Body of pancreas (tissue), 4 donors: ENCODE measurements at regions not wholly inside any gene's neighbourhood (a gene's known extent, or its start where the extent isn't known, plus 50 kb on each side); places are given as distances from the start of the nearest gene placed in this dataset.

Experiments used
- ATAC-seq: fragments of 150-250 bp; one replicate; pipeline ENCODE4 v1.9.1; 2016
- DNase-seq, 4 donors: peaks; one replicate each; pipeline ENCODE4 v3.0.0-alpha.2; 2019
- H3K27ac ChIP-seq, 4 donors: fragments of 200-600 bp; sonication (generic); 1 replicate in 3 of 4; 2 replicates in 1 of 4; pipeline versions ENCODE4 v1.5.1 to v1.6.1; 2016 to 2019; ENCODE audit warnings: mild to moderate bottlenecking in 1 of 4, mixed read lengths in 1 of 4, moderate library complexity in 1 of 4
- H3K27me3 ChIP-seq, 2 donors: fragments of 200-600 bp; sonication (generic); one replicate each; pipeline ENCODE4 v1.6.0; 2016; ENCODE audit warnings: mild to moderate bottlenecking in 1 of 2
- H3K36me3 ChIP-seq, 2 donors: fragments of 200-600 bp; sonication (generic); replicated peaks in 1 of 2; 2 replicates each; pipeline ENCODE4 v1.5.1; 2016; ENCODE audit warnings: low read depth in 2 of 2; ENCODE audit not compliant: insufficient read depth in 1 of 2
- H3K4me1 ChIP-seq: fragments of 200-600 bp; sonication (generic); one replicate; pipeline ENCODE4 v1.6.0; 2016
- H3K4me3 ChIP-seq, 2 donors: fragments of 200-600 bp; sonication (generic); 1 replicate in 1 of 2; 2 replicates in 1 of 2; pipeline ENCODE4 v1.5.1; 2016 to 2019
- H3K9me3 ChIP-seq, 3 donors: fragments of 200-600 bp; sonication (generic); 1 replicate in 2 of 3; 2 replicates in 1 of 3; pipeline ENCODE4 v1.5.1; 2016
- POLR2A ChIP-seq, 3 donors: fragments of 450-650 bp; IDR thresholded peaks; one replicate each; pipeline ENCODE4 v1.6.1; 2016; ENCODE audit warnings: antibody characterized with exemption in 3 of 3, mild to moderate bottlenecking in 2 of 3
- WGBS, 2 donors: methylation state at CpG; one replicate each; pipeline ENCODE4 v1.1.5; 2017; 5-methylcytosine and 5-hydroxymethylcytosine counted together
- intact Hi-C: fragments of 100-400 bp; cut with DNase I; formaldehyde crosslinking; loops from one replicate; pipeline ENCODE4 v1.15.1; 2023
- TF ChIP-seq, protein P1 (sequence below), 7 experiments: fragments of 450-650 bp in 4 of 7; fragments of 200-600 bp in 3 of 7; sonication (generic) in 3 of 7; IDR thresholded peaks; one replicate each; pipeline ENCODE4 v1.5.1; 2016 to 2019; ENCODE audit warnings: antibody characterized with exemption in 7 of 7

DNA sequence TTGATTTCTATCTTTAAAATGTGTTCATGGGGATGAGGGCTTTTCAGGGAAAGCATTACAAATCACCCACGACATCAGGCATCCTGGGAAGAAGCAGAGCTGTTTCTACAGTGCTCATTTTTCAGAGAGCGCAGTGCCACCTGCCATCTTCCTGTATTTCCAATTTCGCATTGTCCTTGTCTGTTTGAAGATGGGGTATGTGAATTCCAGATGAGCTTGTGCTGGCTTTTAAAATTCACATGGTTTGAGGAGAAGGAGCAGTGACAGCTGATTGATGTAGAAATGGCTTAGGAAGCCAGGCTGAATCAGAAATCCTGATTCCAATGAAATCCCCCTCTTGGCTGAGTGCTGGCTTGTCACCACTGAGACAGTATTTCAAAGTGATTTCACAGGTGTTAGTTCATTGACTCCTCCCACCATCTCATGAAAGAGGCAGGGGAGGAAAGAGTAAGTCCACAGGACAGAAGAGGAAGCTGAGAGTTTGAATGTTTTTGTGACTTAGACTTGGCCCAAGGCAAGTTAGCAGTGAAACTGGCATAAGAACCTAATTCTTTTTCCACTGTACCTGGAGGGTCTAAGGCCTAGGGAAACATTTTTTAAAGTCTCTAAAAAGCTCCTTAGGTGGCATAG, 344.6 kb upstream of the C11orf87 start:
- no peak for DNase-seq
- H3K4me1 ChIP-seq, result peaks cover 1% of the 10 kb centered on the region
- no peak for ATAC-seq
- intact Hi-C loops, result no loop called here
- H3K9me3 ChIP-seq, result no peaks in the 10 kb centered on the region
- 61 to 67% methylated on average over 3 of the region's 3 CpGs for WGBS, 2 donors
- H3K27ac ChIP-seq, result no peak overlapping the region
- no peak overlapping the region for H3K4me3 ChIP-seq
- no peak for TF ChIP-seq POLR2A (IDR thresholded peaks at IDR 0.05)
- no peaks in the 10 kb centered on the region for H3K27me3 ChIP-seq
- no peaks in the 10 kb centered on the region for H3K36me3 ChIP-seq

DNA sequence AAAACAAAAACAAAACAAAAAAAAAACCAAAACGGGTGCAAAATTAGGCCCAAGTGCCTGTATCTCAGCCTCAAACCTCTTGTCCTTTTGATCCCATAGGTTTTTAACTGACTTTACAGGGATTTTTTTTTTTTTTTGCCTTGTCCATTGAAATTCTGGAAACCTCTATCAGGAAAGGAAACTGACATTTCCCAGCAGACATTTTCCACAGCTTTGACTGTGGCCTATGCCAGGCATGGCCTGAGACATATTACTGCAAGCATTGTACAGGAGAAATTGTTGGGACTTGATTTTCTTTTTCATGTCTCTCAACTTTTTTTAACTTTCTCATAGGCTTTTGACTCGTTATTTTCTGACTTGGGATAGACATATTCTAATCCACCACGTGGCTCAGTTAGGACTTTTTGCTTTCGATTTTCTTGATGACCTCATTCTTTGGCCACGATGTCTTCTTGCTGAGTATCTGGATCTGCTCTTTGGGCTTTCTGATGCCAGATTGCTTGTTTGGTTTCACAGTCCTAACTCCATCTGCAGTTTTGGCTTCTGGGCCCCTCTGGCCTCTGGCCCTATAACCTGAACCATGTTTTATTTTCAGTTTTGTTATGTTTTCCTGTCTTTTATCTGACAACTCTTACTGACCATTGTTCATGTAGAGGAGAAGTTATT, 336.1 kb upstream of the C11orf87 start:
- 42 to 51% methylated on average over 5 of the region's 5 CpGs for WGBS, 2 donors
- Histone ChIP-seq H3K4me1 (no peaks in the 10 kb centered on the region), H3K9me3 (no peaks in the 10 kb centered on the region), H3K27me3 (no peaks in the 10 kb centered on the region), H3K27ac (no peak overlapping the region), H3K4me3 (no peak overlapping the region), H3K36me3 (no peaks in the 10 kb centered on the region)
- intact Hi-C loops, result no loop called here
- TF ChIP-seq, protein P1, sequence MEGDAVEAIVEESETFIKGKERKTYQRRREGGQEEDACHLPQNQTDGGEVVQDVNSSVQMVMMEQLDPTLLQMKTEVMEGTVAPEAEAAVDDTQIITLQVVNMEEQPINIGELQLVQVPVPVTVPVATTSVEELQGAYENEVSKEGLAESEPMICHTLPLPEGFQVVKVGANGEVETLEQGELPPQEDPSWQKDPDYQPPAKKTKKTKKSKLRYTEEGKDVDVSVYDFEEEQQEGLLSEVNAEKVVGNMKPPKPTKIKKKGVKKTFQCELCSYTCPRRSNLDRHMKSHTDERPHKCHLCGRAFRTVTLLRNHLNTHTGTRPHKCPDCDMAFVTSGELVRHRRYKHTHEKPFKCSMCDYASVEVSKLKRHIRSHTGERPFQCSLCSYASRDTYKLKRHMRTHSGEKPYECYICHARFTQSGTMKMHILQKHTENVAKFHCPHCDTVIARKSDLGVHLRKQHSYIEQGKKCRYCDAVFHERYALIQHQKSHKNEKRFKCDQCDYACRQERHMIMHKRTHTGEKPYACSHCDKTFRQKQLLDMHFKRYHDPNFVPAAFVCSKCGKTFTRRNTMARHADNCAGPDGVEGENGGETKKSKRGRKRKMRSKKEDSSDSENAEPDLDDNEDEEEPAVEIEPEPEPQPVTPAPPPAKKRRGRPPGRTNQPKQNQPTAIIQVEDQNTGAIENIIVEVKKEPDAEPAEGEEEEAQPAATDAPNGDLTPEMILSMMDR (IDR thresholded peaks at IDR 0.05), result no peak
- no peak for TF ChIP-seq POLR2A (IDR thresholded peaks at IDR 0.05)
- no peak for ATAC-seq
- no peak for DNase-seq

DNA sequence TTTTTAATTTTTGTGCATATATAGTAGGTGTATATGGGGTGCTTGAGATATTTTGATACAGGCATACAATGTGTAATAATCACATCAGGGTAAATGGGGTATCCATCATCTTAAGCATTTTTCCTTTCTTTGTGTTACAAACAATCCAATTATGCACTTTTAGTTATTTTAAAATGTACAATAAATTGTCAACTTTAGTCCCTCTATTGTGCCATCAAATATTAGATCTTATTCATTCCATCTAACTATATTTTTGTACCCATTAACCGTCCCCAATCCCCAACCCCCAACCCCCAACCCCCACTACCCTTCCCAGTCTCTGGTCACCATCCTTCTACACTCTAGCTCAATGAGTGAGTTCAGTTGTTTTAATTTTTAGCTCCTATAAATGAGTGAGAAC, 335.1 kb upstream of the C11orf87 start:
- no peak for TF ChIP-seq POLR2A (IDR thresholded peaks at IDR 0.05)
- TF ChIP-seq, protein P1 (IDR thresholded peaks at IDR 0.05), result no peak
- DNase-seq (no peak), ATAC-seq (no peak)
- 22 to 55% methylated on average over 1 of the region's 1 CpG for WGBS, 2 donors
- Histone ChIP-seq H3K4me3 (no peak overlapping the region), H3K9me3 (no peaks in the 10 kb centered on the region), H3K27ac (no peak overlapping the region), H3K27me3 (no peaks in the 10 kb centered on the region), H3K4me1 (no peaks in the 10 kb centered on the region), H3K36me3 (no peaks in the 10 kb centered on the region)
- intact Hi-C loops, result no loop called here

DNA sequence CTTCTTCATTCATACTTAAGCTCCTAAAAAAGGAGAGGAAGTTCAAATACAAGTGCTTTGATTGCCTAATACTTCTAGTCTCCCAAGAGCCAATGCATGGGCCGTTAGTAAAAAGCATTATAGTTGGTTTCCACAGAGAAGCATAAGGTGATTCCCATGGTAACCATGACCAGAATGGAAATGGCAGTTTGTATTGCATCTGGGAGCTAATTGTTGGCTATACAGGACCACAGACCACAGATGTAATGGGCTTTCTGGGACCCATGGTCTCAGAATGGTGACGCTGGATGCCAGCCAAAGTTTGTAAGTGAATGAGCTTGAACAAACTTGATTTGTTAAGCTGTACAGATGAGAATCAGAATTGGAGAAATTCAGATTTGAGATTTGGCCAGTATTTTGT, 333.9 kb upstream of the C11orf87 start:
- Histone ChIP-seq H3K4me3 (no peak overlapping the region), H3K27ac (no peak overlapping the region), H3K4me1 (no peaks in the 10 kb centered on the region), H3K36me3 (no peaks in the 10 kb centered on the region), H3K9me3 (no peaks in the 10 kb centered on the region), H3K27me3 (no peaks in the 10 kb centered on the region)
- DNase-seq (no peak), ATAC-seq (no peak)
- no peak for TF ChIP-seq POLR2A (IDR thresholded peaks at IDR 0.05)
- TF ChIP-seq, protein P1 (IDR thresholded peaks at IDR 0.05), result no peak
- intact Hi-C loops, result no loop called here
- 52 to 69% methylated on average over 2 of the region's 2 CpGs for WGBS, 2 donors

DNA sequence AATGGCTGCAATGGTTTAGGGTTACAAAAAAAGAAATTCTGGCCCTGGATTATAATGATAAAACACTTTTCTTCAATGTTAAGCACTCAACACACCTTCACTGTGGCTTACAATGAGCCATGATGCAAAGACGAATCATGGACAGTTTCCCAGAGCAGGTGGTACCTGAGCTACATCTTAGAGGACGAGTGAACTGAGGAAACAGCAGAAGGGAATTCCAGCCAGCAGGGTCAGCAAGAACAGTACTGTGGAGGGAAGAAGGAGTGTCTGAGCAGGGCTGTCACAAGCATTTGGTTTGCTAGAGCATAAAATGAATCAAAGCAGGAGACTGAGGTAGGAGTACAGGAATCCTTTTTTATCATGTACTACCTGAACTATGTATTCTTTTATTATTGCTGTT, 332.8 kb upstream of the C11orf87 start:
- ATAC-seq, result no peak
- no peak overlapping the region for H3K4me3 ChIP-seq
- no peaks in the 10 kb centered on the region for H3K27me3 ChIP-seq
- no peak overlapping the region for H3K27ac ChIP-seq
- no peaks in the 10 kb centered on the region for H3K4me1 ChIP-seq
- TF ChIP-seq, protein P1 (IDR thresholded peaks at IDR 0.05), result no peak
- TF ChIP-seq POLR2A (IDR thresholded peaks at IDR 0.05), result no peak
- WGBS, 2 donors, result 37 to 61% methylated on average over 2 of the region's 2 CpGs
- no peak for DNase-seq
- intact Hi-C loops, result no loop called here
- H3K36me3 ChIP-seq, result no peaks in the 10 kb centered on the region
- H3K9me3 ChIP-seq, result no peaks in the 10 kb centered on the region
